ENCODE measurements at regions not wholly inside any gene's neighbourhood (a gene's known extent, or its start where the extent isn't known, plus 50 kb on each side); places are given as distances from the start of the nearest gene placed in this dataset.

GRCh38 chr20:12718619-12719018 lies 290.2 kb upstream of the SPTLC3 start:
- DNase-seq (ENCODE audit: low spot score) = no peak
- CTCF ChIA-PET = no interaction called here
- H3K27ac ChIP-seq = no peak overlapping the region
- TF ChIP-seq, protein P1, sequence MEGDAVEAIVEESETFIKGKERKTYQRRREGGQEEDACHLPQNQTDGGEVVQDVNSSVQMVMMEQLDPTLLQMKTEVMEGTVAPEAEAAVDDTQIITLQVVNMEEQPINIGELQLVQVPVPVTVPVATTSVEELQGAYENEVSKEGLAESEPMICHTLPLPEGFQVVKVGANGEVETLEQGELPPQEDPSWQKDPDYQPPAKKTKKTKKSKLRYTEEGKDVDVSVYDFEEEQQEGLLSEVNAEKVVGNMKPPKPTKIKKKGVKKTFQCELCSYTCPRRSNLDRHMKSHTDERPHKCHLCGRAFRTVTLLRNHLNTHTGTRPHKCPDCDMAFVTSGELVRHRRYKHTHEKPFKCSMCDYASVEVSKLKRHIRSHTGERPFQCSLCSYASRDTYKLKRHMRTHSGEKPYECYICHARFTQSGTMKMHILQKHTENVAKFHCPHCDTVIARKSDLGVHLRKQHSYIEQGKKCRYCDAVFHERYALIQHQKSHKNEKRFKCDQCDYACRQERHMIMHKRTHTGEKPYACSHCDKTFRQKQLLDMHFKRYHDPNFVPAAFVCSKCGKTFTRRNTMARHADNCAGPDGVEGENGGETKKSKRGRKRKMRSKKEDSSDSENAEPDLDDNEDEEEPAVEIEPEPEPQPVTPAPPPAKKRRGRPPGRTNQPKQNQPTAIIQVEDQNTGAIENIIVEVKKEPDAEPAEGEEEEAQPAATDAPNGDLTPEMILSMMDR (conservative IDR thresholded peaks at IDR 0.05; ENCODE audit: low read depth) = no peak
- POLR2A ChIA-PET (ENCODE audit: low non-redundant PET) = no interaction called here

GRCh38 chr20:12721636-12722035 lies 287.1 kb upstream of the SPTLC3 start:
- POLR2A ChIA-PET (ENCODE audit: low non-redundant PET) = no interaction called here
- TF ChIP-seq, protein P1 (conservative IDR thresholded peaks at IDR 0.05; ENCODE audit: low read depth) = no peak
- H3K27ac ChIP-seq = no peak overlapping the region
- no peak for DNase-seq (ENCODE audit: low spot score)
- CTCF ChIA-PET = no interaction called here

GRCh38 chr20:12722091-12722490 lies 286.7 kb upstream of the SPTLC3 start:
- CTCF ChIA-PET = no interaction called here
- POLR2A ChIA-PET (ENCODE audit: low non-redundant PET) = no interaction called here
- no peak for DNase-seq (ENCODE audit: low spot score)
- TF ChIP-seq, protein P1 (conservative IDR thresholded peaks at IDR 0.05; ENCODE audit: low read depth) = no peak
- H3K27ac ChIP-seq = no peak overlapping the region

DNA sequence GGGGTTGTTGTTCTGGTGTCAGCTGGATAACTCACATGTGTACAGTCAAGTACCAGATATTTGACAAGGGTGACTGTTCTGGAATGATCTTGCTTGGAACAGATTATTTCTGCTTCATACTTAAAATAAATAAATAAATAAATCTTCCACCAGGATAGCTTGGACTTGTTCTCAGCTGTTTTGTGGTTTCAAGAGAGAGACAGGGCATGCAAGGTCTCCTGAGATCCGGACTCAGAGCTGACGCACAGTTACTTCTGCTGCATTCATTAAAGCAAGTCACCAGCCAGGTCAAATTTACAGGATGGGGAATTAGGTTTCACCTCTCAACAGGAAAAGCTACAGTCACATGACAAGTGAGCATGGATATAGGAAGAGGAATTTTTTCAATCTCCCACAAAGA lies 285.0 kb upstream of the SPTLC3 start:
- ChIA-PET POLR2A (ENCODE audit: low non-redundant PET) (no interaction called here), CTCF (no interaction called here)
- DNase-seq (ENCODE audit: low spot score) = no peak
- TF ChIP-seq, protein P1 (conservative IDR thresholded peaks at IDR 0.05; ENCODE audit: low read depth) = no peak
- no peak overlapping the region for H3K27ac ChIP-seq

DNA sequence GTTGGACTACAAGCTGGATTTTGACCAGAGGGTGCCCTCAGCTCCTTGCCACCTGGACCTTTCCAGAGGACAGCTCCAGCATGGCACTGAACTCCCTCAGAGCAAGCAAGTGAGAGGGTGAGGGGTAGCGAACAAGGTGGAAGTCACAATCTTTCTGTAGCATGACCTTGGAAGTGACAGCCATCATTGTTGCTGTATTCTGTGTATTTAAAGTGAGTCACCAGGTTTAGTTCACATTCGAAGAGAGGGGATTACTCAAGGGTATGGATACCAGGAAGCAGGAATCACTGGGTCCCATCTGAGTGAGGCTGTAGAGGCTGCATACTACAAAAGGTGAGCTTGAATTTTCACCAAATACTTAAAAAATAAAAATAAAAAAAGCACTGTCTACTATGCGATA lies 280.0 kb upstream of the SPTLC3 start:
- ChIA-PET CTCF (no interaction called here), POLR2A (ENCODE audit: low non-redundant PET) (no interaction called here)
- H3K27ac ChIP-seq = no peak overlapping the region
- DNase-seq (ENCODE audit: low spot score) = no peak
- TF ChIP-seq, protein P1 (conservative IDR thresholded peaks at IDR 0.05; ENCODE audit: low read depth) = no peak

DNA sequence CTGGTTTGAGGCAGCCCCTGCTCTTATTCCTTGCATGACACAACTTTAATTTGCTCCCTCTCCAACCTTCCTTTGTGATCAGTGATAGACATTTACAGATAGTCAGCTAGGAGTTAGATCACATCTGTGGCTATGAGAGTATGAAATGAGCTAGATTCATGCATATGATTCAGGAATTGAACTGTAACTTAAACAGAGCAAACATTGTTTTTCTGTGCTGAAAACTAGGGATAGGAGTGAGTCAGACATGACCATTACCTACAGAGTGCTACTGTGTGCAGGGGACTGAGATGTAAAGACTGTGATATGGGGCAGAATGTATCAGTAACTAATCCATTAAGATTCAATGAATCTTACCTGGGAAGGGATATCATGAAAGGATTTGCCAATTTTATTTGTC lies 279.4 kb upstream of the SPTLC3 start:
- no peak for DNase-seq (ENCODE audit: low spot score)
- CTCF ChIA-PET = no interaction called here
- POLR2A ChIA-PET (ENCODE audit: low non-redundant PET) = no interaction called here
- TF ChIP-seq, protein P1 (conservative IDR thresholded peaks at IDR 0.05; ENCODE audit: low read depth) = no peak
- H3K27ac ChIP-seq = no peak overlapping the region

DNA sequence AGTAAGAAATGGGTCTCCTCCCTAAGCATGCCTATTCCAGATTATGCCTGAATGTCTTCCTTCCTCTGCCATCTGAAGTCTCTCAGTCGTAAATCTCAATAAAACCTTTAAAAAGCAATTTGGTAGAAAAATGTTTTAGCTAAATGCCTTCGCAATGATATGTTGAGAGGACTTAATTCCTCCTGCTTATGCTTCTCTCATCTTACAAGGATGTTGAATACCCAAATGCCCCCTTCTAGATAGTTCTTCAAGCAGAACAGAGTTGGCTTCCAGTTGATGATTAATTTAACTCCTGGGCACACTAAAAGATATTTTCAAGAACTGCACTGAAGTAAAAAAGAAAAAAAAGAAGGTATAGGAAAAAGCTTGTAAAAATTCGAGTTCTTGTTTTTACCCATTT lies 275.0 kb upstream of the SPTLC3 start:
- TF ChIP-seq, protein P1 (conservative IDR thresholded peaks at IDR 0.05; ENCODE audit: low read depth) = no peak
- H3K27ac ChIP-seq = no peak overlapping the region
- POLR2A ChIA-PET (ENCODE audit: low non-redundant PET) = no interaction called here
- no peak for DNase-seq (ENCODE audit: low spot score)
- CTCF ChIA-PET = no interaction called here
